ENCODE measurements at regions not wholly inside any gene's neighbourhood (a gene's known extent, or its start where the extent isn't known, plus 50 kb on each side); places are given as distances from the start of the nearest gene placed in this dataset.

DNA sequence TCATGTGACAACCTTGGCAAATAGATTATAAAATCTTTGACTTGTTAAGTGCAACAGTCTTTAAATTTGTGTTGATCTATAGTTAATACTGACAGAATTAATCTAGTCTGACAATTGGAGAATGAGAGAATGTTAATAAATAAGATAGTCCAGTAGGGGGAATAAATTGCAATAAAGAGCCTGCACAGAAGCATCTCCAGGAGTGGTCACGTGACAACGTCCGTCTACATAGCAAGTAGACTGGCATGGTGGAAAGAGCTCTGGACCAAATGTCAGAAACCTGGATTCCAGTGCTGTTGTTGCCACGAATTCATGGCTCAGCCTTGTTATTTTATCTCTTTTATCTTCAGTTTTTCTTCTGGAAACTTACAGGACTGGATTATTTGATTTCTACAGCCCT lies 436.5 kb downstream of the RAB28 start:
- TF ChIP-seq, protein P1, sequence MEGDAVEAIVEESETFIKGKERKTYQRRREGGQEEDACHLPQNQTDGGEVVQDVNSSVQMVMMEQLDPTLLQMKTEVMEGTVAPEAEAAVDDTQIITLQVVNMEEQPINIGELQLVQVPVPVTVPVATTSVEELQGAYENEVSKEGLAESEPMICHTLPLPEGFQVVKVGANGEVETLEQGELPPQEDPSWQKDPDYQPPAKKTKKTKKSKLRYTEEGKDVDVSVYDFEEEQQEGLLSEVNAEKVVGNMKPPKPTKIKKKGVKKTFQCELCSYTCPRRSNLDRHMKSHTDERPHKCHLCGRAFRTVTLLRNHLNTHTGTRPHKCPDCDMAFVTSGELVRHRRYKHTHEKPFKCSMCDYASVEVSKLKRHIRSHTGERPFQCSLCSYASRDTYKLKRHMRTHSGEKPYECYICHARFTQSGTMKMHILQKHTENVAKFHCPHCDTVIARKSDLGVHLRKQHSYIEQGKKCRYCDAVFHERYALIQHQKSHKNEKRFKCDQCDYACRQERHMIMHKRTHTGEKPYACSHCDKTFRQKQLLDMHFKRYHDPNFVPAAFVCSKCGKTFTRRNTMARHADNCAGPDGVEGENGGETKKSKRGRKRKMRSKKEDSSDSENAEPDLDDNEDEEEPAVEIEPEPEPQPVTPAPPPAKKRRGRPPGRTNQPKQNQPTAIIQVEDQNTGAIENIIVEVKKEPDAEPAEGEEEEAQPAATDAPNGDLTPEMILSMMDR (IDR thresholded peaks at IDR 0.05), result no peak
- Histone ChIP-seq H3K27ac (no peak overlapping the region), H3K4me3 (no peak overlapping the region), H3K27me3 (no peaks in the 10 kb centered on the region), H3K9me3 (peaks cover 0 to 4% (median 0%) of the 10 kb centered on the region in 11 donors), H3K36me3 (no peaks in the 10 kb centered on the region), H3K4me1 (no peaks in the 10 kb centered on the region)
- intact Hi-C loops (cut with DNase I), result no loop called here
- ATAC-seq, result no peak
- WGBS, 2 donors, result 80 to 82% methylated on average over 4 of the region's 4 CpGs
- DNase-seq, result no peak

DNA sequence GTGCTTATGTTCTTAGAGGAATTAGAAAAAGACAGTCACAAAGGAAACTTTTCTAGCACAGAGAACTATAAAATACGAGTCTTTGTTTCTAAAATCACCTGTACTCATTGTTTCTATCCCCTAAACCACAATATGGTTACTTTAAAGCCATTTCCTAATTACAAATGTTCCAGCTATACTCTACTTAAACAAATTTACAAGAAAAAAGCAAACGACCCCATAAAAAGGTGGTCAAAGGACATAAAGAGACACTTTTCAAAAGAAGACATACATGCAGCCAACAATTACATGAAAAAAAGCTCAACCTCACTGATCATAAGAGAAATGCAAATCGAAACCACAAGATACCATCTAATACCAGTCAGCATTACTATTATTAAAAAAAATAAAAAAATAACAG lies 447.3 kb downstream of the RAB28 start:
- H3K4me3 ChIP-seq, result no peak overlapping the region
- intact Hi-C loops (cut with DNase I), result no loop called here
- H3K9me3 ChIP-seq, result peaks cover 0 to 4% (median 0%) of the 10 kb centered on the region in 11 donors

DNA sequence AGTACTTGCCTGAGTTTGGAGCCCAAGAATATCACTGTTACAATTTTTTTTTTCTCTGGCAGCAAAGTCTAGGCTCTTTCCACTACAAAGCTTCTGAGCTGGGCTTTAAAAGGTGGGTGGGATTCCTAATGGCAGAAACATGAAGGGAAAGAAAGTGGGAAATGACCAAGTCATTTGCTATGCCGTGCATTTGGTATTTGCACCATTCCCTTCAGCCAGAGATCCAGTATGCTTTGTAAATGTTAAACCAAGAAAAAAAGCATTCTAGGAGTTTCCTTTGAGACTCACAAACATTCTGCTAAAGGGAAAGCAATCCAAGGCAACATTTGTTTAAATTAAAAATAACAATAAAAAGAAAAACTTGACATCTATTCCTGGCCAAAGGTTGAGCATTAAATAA lies 451.2 kb downstream of the RAB28 start:
- intact Hi-C loops (cut with DNase I), result no loop called here
- Histone ChIP-seq H3K9me3 (peaks cover 0 to 4% (median 0%) of the 10 kb centered on the region in 11 donors), H3K4me3 (no peak overlapping the region), H3K4me1 (no peaks in the 10 kb centered on the region), H3K36me3 (no peaks in the 10 kb centered on the region), H3K27me3 (no peaks in the 10 kb centered on the region), H3K27ac (no peak overlapping the region)
- DNase-seq (no peak), ATAC-seq (no peak)
- 74 to 84% methylated on average over 1 of the region's 1 CpG for WGBS, 2 donors
- TF ChIP-seq, protein P1 (IDR thresholded peaks at IDR 0.05), result no peak

More for the DNA sequence above, 447.3 kb downstream of the RAB28 start:
- no peaks in the 10 kb centered on the region for H3K36me3 ChIP-seq
- no peaks in the 10 kb centered on the region for H3K4me1 ChIP-seq
- 65 to 75% methylated on average over 3 of the region's 3 CpGs for WGBS, 2 donors
- H3K27me3 ChIP-seq, result no peaks in the 10 kb centered on the region
- TF ChIP-seq, protein P1 (IDR thresholded peaks at IDR 0.05), result no peak
- ATAC-seq (no peak), DNase-seq (no peak)
- H3K27ac ChIP-seq, result no peak overlapping the region

DNA sequence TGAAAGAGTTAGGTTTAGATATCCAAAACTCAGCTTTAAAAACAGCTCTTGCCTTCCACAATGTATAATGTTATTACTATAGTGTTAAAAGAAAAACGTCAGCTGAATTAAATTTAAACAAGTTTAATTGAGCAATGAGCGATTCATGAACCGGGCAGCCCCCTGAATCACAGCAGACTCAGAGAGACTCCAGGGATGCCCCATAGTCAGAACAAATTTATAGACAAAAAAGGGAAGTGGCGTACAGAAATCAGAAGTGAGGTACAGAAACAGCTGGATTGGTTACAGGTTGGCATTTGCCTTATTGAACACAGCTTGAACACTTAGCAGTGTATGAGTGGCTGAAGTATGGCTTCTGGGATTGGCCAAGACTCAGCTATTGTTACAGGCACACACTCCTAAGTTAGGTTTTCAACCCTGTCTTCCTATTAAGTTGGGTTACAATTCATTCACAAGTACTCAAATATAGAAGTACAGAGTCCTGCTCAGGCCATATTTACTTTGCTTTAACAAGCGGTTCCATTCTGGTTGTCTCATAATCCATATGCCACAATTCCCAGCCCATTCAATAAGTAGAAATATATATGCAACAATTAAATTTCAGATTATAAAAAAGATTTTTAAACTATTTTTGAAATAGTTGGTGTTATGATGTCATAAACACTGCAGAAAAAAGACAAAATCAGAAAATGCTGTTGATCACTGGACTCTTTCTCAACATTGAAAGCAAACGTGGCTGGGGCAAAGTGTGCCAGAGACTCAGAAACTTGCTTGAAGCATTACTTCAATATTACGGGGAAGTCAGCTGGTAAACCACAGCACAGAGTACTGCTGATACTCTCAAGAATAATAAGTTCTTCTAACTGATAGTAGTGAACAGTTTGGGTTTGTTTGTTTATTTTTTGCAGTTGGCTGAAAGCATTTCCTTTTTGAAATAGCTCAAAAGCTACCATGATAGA lies 459.7 kb downstream of the RAB28 start:
- H3K27me3 ChIP-seq, result no peaks in the 10 kb centered on the region
- no peak overlapping the region for H3K4me3 ChIP-seq
- H3K27ac ChIP-seq, result no peak overlapping the region
- peaks cover 0 to 9% (median 0%) of the 10 kb centered on the region in 11 donors for H3K9me3 ChIP-seq
- DNase-seq (no peak), ATAC-seq (no peak)
- no peaks in the 10 kb centered on the region for H3K36me3 ChIP-seq
- intact Hi-C loops (cut with DNase I), result no loop called here
- 84 to 86% methylated on average over 7 of the region's 7 CpGs for WGBS, 2 donors
- no peaks in the 10 kb centered on the region for H3K4me1 ChIP-seq
- TF ChIP-seq, protein P1 (IDR thresholded peaks at IDR 0.05), result no peak
